ENCODE measurements at regions not wholly inside any gene's neighbourhood (a gene's known extent, or its start where the extent isn't known, plus 50 kb on each side); places are given as distances from the start of the nearest gene placed in this dataset.

DNA sequence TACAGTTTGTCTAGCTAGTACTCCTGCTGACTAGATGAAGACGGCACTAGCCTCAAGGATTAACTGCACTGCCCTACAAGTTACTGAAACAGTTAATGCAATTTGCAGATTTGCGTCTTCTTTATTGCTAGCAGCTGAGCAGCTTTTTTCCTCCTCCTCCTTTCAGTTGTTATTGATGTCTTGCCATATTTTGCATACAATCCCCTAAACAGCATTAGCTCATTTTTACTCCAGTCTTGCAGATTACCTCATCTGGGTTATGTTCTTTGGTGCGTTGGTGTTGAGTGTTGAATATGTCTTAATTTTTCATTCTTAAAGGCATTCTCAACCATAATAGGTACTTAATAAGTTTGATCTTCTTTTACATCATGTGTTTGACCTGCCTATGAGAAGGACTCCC, 363.4 kb upstream of the LYPLAL1 start:
- no peak overlapping the region for H3K4me3 ChIP-seq (ENCODE audit: low read length)
- no peaks in the 10 kb centered on the region for H3K9me3 ChIP-seq (replicated peaks; ENCODE audit: insufficient read depth, low read length)
- no peaks in the 10 kb centered on the region for H3K79me2 ChIP-seq (ENCODE audit: low read length)
- no peaks in the 10 kb centered on the region for H4K20me1 ChIP-seq (ENCODE audit: insufficient read depth, low read length)
- H3K4me2 ChIP-seq (ENCODE audit: low read depth, low read length) = no peak overlapping the region
- H3K4me1 ChIP-seq (ENCODE audit: low read length) = no peaks in the 10 kb centered on the region
- no peaks in the 10 kb centered on the region for H3F3A ChIP-seq (ENCODE audit: insufficient read depth, low read length)
- H3K36me3 ChIP-seq (replicated peaks; ENCODE audit: insufficient read depth, low read length) = no peaks in the 10 kb centered on the region
- no peaks in the 10 kb centered on the region for H3K27me3 ChIP-seq (replicated peaks; ENCODE audit: insufficient read depth, low read length)
- H3K27ac ChIP-seq (ENCODE audit: low read length) = no peak overlapping the region
- H2AFZ ChIP-seq (ENCODE audit: low read length) = no peak overlapping the region
- H3K9ac ChIP-seq (ENCODE audit: low read length) = no peak overlapping the region
- no peak for DNase-seq
- no peaks in the 10 kb centered on the region for H3K9me2 ChIP-seq (replicated peaks; ENCODE audit: insufficient read depth, low read length)
- TF ChIP-seq, protein P1, sequence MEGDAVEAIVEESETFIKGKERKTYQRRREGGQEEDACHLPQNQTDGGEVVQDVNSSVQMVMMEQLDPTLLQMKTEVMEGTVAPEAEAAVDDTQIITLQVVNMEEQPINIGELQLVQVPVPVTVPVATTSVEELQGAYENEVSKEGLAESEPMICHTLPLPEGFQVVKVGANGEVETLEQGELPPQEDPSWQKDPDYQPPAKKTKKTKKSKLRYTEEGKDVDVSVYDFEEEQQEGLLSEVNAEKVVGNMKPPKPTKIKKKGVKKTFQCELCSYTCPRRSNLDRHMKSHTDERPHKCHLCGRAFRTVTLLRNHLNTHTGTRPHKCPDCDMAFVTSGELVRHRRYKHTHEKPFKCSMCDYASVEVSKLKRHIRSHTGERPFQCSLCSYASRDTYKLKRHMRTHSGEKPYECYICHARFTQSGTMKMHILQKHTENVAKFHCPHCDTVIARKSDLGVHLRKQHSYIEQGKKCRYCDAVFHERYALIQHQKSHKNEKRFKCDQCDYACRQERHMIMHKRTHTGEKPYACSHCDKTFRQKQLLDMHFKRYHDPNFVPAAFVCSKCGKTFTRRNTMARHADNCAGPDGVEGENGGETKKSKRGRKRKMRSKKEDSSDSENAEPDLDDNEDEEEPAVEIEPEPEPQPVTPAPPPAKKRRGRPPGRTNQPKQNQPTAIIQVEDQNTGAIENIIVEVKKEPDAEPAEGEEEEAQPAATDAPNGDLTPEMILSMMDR (IDR thresholded peaks at IDR 0.05; ENCODE audit: low read length) = no peak
- TF ChIP-seq EZH2 (optimal IDR thresholded peaks at IDR 0.05; ENCODE audit: low read depth, low read length) = no peak
- no peak for TF ChIP-seq EZH2phosphoT487 (IDR thresholded peaks at IDR 0.05; ENCODE audit: low read length)

DNA sequence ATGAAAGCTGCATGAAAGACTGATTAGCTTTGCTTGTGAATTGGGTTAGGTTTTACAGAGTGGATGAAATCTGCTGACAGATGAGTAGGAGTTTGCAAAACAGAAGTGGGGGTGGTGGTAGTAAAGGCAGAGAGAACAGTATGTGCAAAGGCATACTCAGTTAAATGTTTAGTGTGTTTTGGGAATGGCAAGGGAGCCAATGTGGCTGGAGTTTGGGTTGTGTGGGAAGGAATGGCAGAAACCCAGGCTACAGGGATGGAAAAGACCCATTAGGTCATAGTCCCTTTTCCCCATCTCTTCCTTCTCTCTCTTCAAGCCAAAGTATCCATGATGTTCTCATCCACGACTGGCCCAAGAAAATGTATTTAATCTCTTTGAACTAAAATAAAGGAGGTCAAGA, 362.2 kb upstream of the LYPLAL1 start:
- no peak for TF ChIP-seq EZH2phosphoT487 (IDR thresholded peaks at IDR 0.05; ENCODE audit: low read length)
- no peak for TF ChIP-seq EZH2 (optimal IDR thresholded peaks at IDR 0.05; ENCODE audit: low read depth, low read length)
- TF ChIP-seq, protein P1 (IDR thresholded peaks at IDR 0.05; ENCODE audit: low read length) = no peak
- Histone ChIP-seq H3K4me1 (ENCODE audit: low read length) (no peaks in the 10 kb centered on the region), H3K9me2 (replicated peaks; ENCODE audit: insufficient read depth, low read length) (no peaks in the 10 kb centered on the region), H3F3A (ENCODE audit: insufficient read depth, low read length) (no peaks in the 10 kb centered on the region), H3K27ac (ENCODE audit: low read length) (no peak overlapping the region), H3K27me3 (replicated peaks; ENCODE audit: insufficient read depth, low read length) (no peaks in the 10 kb centered on the region), H3K4me2 (ENCODE audit: low read depth, low read length) (no peak overlapping the region), H3K79me2 (ENCODE audit: low read length) (no peaks in the 10 kb centered on the region), H4K20me1 (ENCODE audit: insufficient read depth, low read length) (no peaks in the 10 kb centered on the region), H3K9ac (ENCODE audit: low read length) (no peak overlapping the region), H2AFZ (ENCODE audit: low read length) (no peak overlapping the region), H3K36me3 (replicated peaks; ENCODE audit: insufficient read depth, low read length) (no peaks in the 10 kb centered on the region), H3K9me3 (replicated peaks; ENCODE audit: insufficient read depth, low read length) (no peaks in the 10 kb centered on the region), H3K4me3 (ENCODE audit: low read length) (no peak overlapping the region)
- DNase-seq = no peak

DNA sequence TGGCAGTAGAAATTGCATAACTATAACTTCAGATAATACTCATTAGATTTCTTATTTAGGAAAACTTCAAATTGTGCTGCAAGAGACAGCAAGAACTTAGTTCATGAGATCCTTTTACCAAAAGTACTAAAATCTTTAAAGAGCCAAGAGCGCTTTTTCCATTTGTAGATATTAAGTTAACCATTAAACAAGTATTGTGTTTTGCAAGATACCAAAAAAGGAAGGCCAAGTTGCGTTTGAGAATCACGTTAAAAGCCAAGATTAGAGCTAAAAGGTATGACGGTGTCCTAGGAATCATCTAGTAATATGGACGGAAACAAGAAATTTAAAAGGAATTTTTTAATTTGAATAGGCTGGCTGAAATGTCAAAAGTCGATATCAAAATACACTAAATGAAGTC, 361.3 kb upstream of the LYPLAL1 start:
- no peaks in the 10 kb centered on the region for H3K36me3 ChIP-seq (replicated peaks; ENCODE audit: insufficient read depth, low read length)
- H3F3A ChIP-seq (ENCODE audit: insufficient read depth, low read length) = no peaks in the 10 kb centered on the region
- H3K4me3 ChIP-seq (ENCODE audit: low read length) = no peak overlapping the region
- H3K9me2 ChIP-seq (replicated peaks; ENCODE audit: insufficient read depth, low read length) = no peaks in the 10 kb centered on the region
- no peak for TF ChIP-seq EZH2 (optimal IDR thresholded peaks at IDR 0.05; ENCODE audit: low read depth, low read length)
- TF ChIP-seq EZH2phosphoT487 (IDR thresholded peaks at IDR 0.05; ENCODE audit: low read length) = no peak
- TF ChIP-seq, protein P1 (IDR thresholded peaks at IDR 0.05; ENCODE audit: low read length) = no peak
- no peak for DNase-seq
- no peaks in the 10 kb centered on the region for H3K27me3 ChIP-seq (replicated peaks; ENCODE audit: insufficient read depth, low read length)
- no peaks in the 10 kb centered on the region for H3K9me3 ChIP-seq (replicated peaks; ENCODE audit: insufficient read depth, low read length)
- no peak overlapping the region for H2AFZ ChIP-seq (ENCODE audit: low read length)
- no peaks in the 10 kb centered on the region for H4K20me1 ChIP-seq (ENCODE audit: insufficient read depth, low read length)
- no peaks in the 10 kb centered on the region for H3K79me2 ChIP-seq (ENCODE audit: low read length)
- no peak overlapping the region for H3K9ac ChIP-seq (ENCODE audit: low read length)
- H3K4me1 ChIP-seq (ENCODE audit: low read length) = no peaks in the 10 kb centered on the region
- H3K27ac ChIP-seq (ENCODE audit: low read length) = no peak overlapping the region
- H3K4me2 ChIP-seq (ENCODE audit: low read depth, low read length) = no peak overlapping the region

Data from MM.1S (cell line).